AG04449 (cell line): ENCODE measurements at regions not wholly inside any gene's neighbourhood (a gene's known extent, or its start where the extent isn't known, plus 50 kb on each side); places are given as distances from the start of the nearest gene placed in this dataset.
A peak's percentile ranks its signal among the peaks of the same experiment; 100 is the strongest.

Source experiments
- CTCF ChIA-PET: fragments of 350-600 bp; formaldehyde crosslinking; extraction: SDS; loops from one replicate; lab custom pipeline; 2021; ENCODE audit warnings: antibody characterized with exemption; lab: Yijun Ruan, JAX
- POLR2A ChIA-PET: fragments of 400-600, 350-600 bp; formaldehyde crosslinking; extraction: SDS; loops from one replicate; lab custom pipeline; 2020; ENCODE audit warnings: antibody characterized with exemption, inconsistent platforms; lab: Yijun Ruan, JAX
- DNase-seq: peaks from one replicate; pipeline ENCODE4 v3.0.0-alpha.2; 2010; ENCODE audit warnings: low read depth, low spot score
- H3K4me3 ChIP-seq: 2 replicates; pipeline ENCODE4 v1.5.1; 2011; ENCODE audit warnings: low read depth, mild to moderate bottlenecking, control low read depth, low read length
- CTCF ChIP-seq: IDR thresholded peaks from one replicate; pipeline ENCODE4 v1.5.1; 2011; ENCODE audit warnings: mild to moderate bottlenecking, moderate library complexity, low read length, control low read depth, inconsistent platforms; ENCODE audit not compliant: insufficient read depth; ENCODE audit errors: missing control alignments

GRCh38 chr13:72514146-72514545 lies 213.3 kb downstream of the MZT1 start:
- no peak for DNase-seq
- no peak overlapping the region for H3K4me3 ChIP-seq
- CTCF ChIA-PET = no interaction called here
- no peak for TF ChIP-seq CTCF
- POLR2A ChIA-PET = no interaction called here

- CTCF ChIA-PET = no interaction called here
- DNase-seq = no peak
- H3K4me3 ChIP-seq = no peak overlapping the region
- POLR2A ChIA-PET = no interaction called here
- TF ChIP-seq CTCF = no peak
Measured at GRCh38 chr13:72508392-72508791, 219.0 kb downstream of the MZT1 start.

- no peak for DNase-seq
- CTCF ChIA-PET = no interaction called here
- TF ChIP-seq CTCF = no peak
- no peak overlapping the region for H3K4me3 ChIP-seq
- POLR2A ChIA-PET = no interaction called here
Measured at GRCh38 chr13:72507416-72508199, 219.8 kb downstream of the MZT1 start.

GRCh38 chr13:72506706-72507105 lies 220.7 kb downstream of the MZT1 start:
- ChIA-PET POLR2A (no interaction called here), CTCF (no interaction called here)
- DNase-seq = no peak
- H3K4me3 ChIP-seq = no peak overlapping the region
- no peak for TF ChIP-seq CTCF

- ChIA-PET CTCF (no interaction called here), POLR2A (no interaction called here)
- DNase-seq = no peak
- TF ChIP-seq CTCF = no peak
- H3K4me3 ChIP-seq = no peak overlapping the region
Measured at GRCh38 chr13:72505376-72505775, 222.1 kb downstream of the MZT1 start.

- DNase-seq = peak; percentile 26
- H3K4me3 ChIP-seq = no peak overlapping the region
- ChIA-PET POLR2A (no interaction called here), CTCF (interaction anchor here (1.2 kb wide), 1 partner anchor 17 kb away, joined by 3 read pairs; no protein-coding TSS in a partner anchor)
- no peak for TF ChIP-seq CTCF
Measured at GRCh38 chr13:72504131-72504841, 223.1 kb downstream of the MZT1 start.
